ENCODE measurements at regions not wholly inside any gene's neighbourhood (a gene's known extent, or its start where the extent isn't known, plus 50 kb on each side); places are given as distances from the start of the nearest gene placed in this dataset.

GRCh38 chr14:87725318-87725717 is 267.7 kb downstream of the GALC start:
- Histone ChIP-seq H3K27ac (ENCODE audit: low read length) (no peak overlapping the region), H3K36me3 (ENCODE audit: control insufficient read depth in 1 of 2, insufficient read depth in 2 of 2, low read length in 2 of 2) (no peaks in the 10 kb centered on the region), H3K27me3 (ENCODE audit: low read depth, low read length) (no peaks in the 10 kb centered on the region), H3K9me3 (ENCODE audit: control insufficient read depth in 1 of 2, low read length in 2 of 2) (no peaks in the 10 kb centered on the region), H3K4me3 (ENCODE audit: low read depth in 1 of 2, low read length in 2 of 2) (no peak overlapping the region), H3K4me1 (ENCODE audit: control insufficient read depth in 1 of 2, insufficient read depth in 2 of 2, low read length in 2 of 2) (no peaks in the 10 kb centered on the region)

GRCh38 chr14:87712396-87713090 is 280.4 kb downstream of the GALC start:
- H3K4me1 ChIP-seq (ENCODE audit: control insufficient read depth in 1 of 2, insufficient read depth in 2 of 2, low read length in 2 of 2): no peaks in the 10 kb centered on the region
- no peak overlapping the region for H3K27ac ChIP-seq (ENCODE audit: low read length)
- no peaks in the 10 kb centered on the region for H3K36me3 ChIP-seq (ENCODE audit: control insufficient read depth in 1 of 2, insufficient read depth in 2 of 2, low read length in 2 of 2)
- no peaks in the 10 kb centered on the region for H3K9me3 ChIP-seq (ENCODE audit: control insufficient read depth in 1 of 2, low read length in 2 of 2)
- H3K4me3 ChIP-seq (ENCODE audit: low read depth in 1 of 2, low read length in 2 of 2): no peak overlapping the region
- H3K27me3 ChIP-seq (ENCODE audit: low read depth, low read length): no peaks in the 10 kb centered on the region

GRCh38 chr14:87705439-87705896 is 287.5 kb downstream of the GALC start:
- Histone ChIP-seq H3K36me3 (ENCODE audit: control insufficient read depth in 1 of 2, insufficient read depth in 2 of 2, low read length in 2 of 2) (no peaks in the 10 kb centered on the region), H3K4me1 (ENCODE audit: control insufficient read depth in 1 of 2, insufficient read depth in 2 of 2, low read length in 2 of 2) (no peaks in the 10 kb centered on the region), H3K9me3 (ENCODE audit: control insufficient read depth in 1 of 2, low read length in 2 of 2) (no peaks in the 10 kb centered on the region), H3K27ac (ENCODE audit: low read length) (no peak overlapping the region), H3K4me3 (ENCODE audit: low read depth in 1 of 2, low read length in 2 of 2) (no peak overlapping the region), H3K27me3 (ENCODE audit: low read depth, low read length) (no peaks in the 10 kb centered on the region)

GRCh38 chr14:87698481-87698880 is 294.5 kb downstream of the GALC start:
- no peak overlapping the region for H3K27ac ChIP-seq (ENCODE audit: low read length)

GRCh38 chr14:87696485-87696884 is 296.5 kb downstream of the GALC start:
- Histone ChIP-seq H3K27me3 (ENCODE audit: low read depth, low read length) (no peaks in the 10 kb centered on the region), H3K9me3 (ENCODE audit: control insufficient read depth in 1 of 2, low read length in 2 of 2) (no peaks in the 10 kb centered on the region), H3K4me3 (ENCODE audit: low read depth in 1 of 2, low read length in 2 of 2) (no peak overlapping the region), H3K4me1 (ENCODE audit: control insufficient read depth in 1 of 2, insufficient read depth in 2 of 2, low read length in 2 of 2) (no peaks in the 10 kb centered on the region), H3K27ac (ENCODE audit: low read length) (no peak overlapping the region), H3K36me3 (ENCODE audit: control insufficient read depth in 1 of 2, insufficient read depth in 2 of 2, low read length in 2 of 2) (no peaks in the 10 kb centered on the region)

More at GRCh38 chr14:87698481-87698880, 294.5 kb downstream of the GALC start:
- Histone ChIP-seq H3K36me3 (ENCODE audit: control insufficient read depth in 1 of 2, insufficient read depth in 2 of 2, low read length in 2 of 2) (no peaks in the 10 kb centered on the region), H3K4me1 (ENCODE audit: control insufficient read depth in 1 of 2, insufficient read depth in 2 of 2, low read length in 2 of 2) (no peaks in the 10 kb centered on the region), H3K27me3 (ENCODE audit: low read depth, low read length) (no peaks in the 10 kb centered on the region), H3K9me3 (ENCODE audit: control insufficient read depth in 1 of 2, low read length in 2 of 2) (no peaks in the 10 kb centered on the region), H3K4me3 (ENCODE audit: low read depth in 1 of 2, low read length in 2 of 2) (no peak overlapping the region)

- no peaks in the 10 kb centered on the region for H3K36me3 ChIP-seq (ENCODE audit: control insufficient read depth in 1 of 2, insufficient read depth in 2 of 2, low read length in 2 of 2)
- no peaks in the 10 kb centered on the region for H3K27me3 ChIP-seq (ENCODE audit: low read depth, low read length)
- H3K4me3 ChIP-seq (ENCODE audit: low read depth in 1 of 2, low read length in 2 of 2): no peak overlapping the region
- no peaks in the 10 kb centered on the region for H3K9me3 ChIP-seq (ENCODE audit: control insufficient read depth in 1 of 2, low read length in 2 of 2)
- peaks cover 0 to 5% of the 10 kb centered on the region in 2 donors for H3K4me1 ChIP-seq (ENCODE audit: control insufficient read depth in 1 of 2, insufficient read depth in 2 of 2, low read length in 2 of 2)
- no peak overlapping the region for H3K27ac ChIP-seq (ENCODE audit: low read length)
Measured at GRCh38 chr14:87691042-87691881, 301.7 kb downstream of the GALC start.

- H3K27me3 ChIP-seq (ENCODE audit: low read depth, low read length): no peaks in the 10 kb centered on the region
- no peaks in the 10 kb centered on the region for H3K36me3 ChIP-seq (ENCODE audit: control insufficient read depth in 1 of 2, insufficient read depth in 2 of 2, low read length in 2 of 2)
- no peak overlapping the region for H3K27ac ChIP-seq (ENCODE audit: low read length)
- no peaks in the 10 kb centered on the region for H3K9me3 ChIP-seq (ENCODE audit: control insufficient read depth in 1 of 2, low read length in 2 of 2)
- peaks cover 0 to 5% of the 10 kb centered on the region in 2 donors for H3K4me1 ChIP-seq (ENCODE audit: control insufficient read depth in 1 of 2, insufficient read depth in 2 of 2, low read length in 2 of 2)
- no peak overlapping the region for H3K4me3 ChIP-seq (ENCODE audit: low read depth in 1 of 2, low read length in 2 of 2)
Measured at GRCh38 chr14:87690076-87690613, 302.8 kb downstream of the GALC start.

- H3K27ac ChIP-seq (ENCODE audit: low read length): no peak overlapping the region
Measured at GRCh38 chr14:87688524-87688923, 304.5 kb downstream of the GALC start.

GRCh38 chr14:87687420-87687819 is 305.6 kb downstream of the GALC start:
- Histone ChIP-seq H3K4me1 (ENCODE audit: control insufficient read depth in 1 of 2, insufficient read depth in 2 of 2, low read length in 2 of 2) (peaks cover 0 to 5% of the 10 kb centered on the region in 2 donors), H3K4me3 (ENCODE audit: low read depth in 1 of 2, low read length in 2 of 2) (no peak overlapping the region), H3K36me3 (ENCODE audit: control insufficient read depth in 1 of 2, insufficient read depth in 2 of 2, low read length in 2 of 2) (no peaks in the 10 kb centered on the region), H3K27ac (ENCODE audit: low read length) (no peak overlapping the region), H3K9me3 (ENCODE audit: control insufficient read depth in 1 of 2, low read length in 2 of 2) (peaks cover 0 to 5% of the 10 kb centered on the region in 2 donors), H3K27me3 (ENCODE audit: low read depth, low read length) (no peaks in the 10 kb centered on the region)

More at GRCh38 chr14:87688524-87688923, 304.5 kb downstream of the GALC start:
- H3K36me3 ChIP-seq (ENCODE audit: control insufficient read depth in 1 of 2, insufficient read depth in 2 of 2, low read length in 2 of 2): no peaks in the 10 kb centered on the region
- H3K4me3 ChIP-seq (ENCODE audit: low read depth in 1 of 2, low read length in 2 of 2): no peak overlapping the region
- H3K27me3 ChIP-seq (ENCODE audit: low read depth, low read length): no peaks in the 10 kb centered on the region
- no peaks in the 10 kb centered on the region for H3K9me3 ChIP-seq (ENCODE audit: control insufficient read depth in 1 of 2, low read length in 2 of 2)
- peaks cover 0 to 5% of the 10 kb centered on the region in 2 donors for H3K4me1 ChIP-seq (ENCODE audit: control insufficient read depth in 1 of 2, insufficient read depth in 2 of 2, low read length in 2 of 2)

GRCh38 chr14:87686746-87687145 is 306.2 kb downstream of the GALC start:
- no peak overlapping the region for H3K4me3 ChIP-seq (ENCODE audit: low read depth in 1 of 2, low read length in 2 of 2)
- peaks cover 0 to 5% of the 10 kb centered on the region in 2 donors for H3K4me1 ChIP-seq (ENCODE audit: control insufficient read depth in 1 of 2, insufficient read depth in 2 of 2, low read length in 2 of 2)
- H3K36me3 ChIP-seq (ENCODE audit: control insufficient read depth in 1 of 2, insufficient read depth in 2 of 2, low read length in 2 of 2): no peaks in the 10 kb centered on the region
- peaks cover 0 to 5% of the 10 kb centered on the region in 2 donors for H3K9me3 ChIP-seq (ENCODE audit: control insufficient read depth in 1 of 2, low read length in 2 of 2)
- H3K27me3 ChIP-seq (ENCODE audit: low read depth, low read length): no peaks in the 10 kb centered on the region
- no peak overlapping the region for H3K27ac ChIP-seq (ENCODE audit: low read length)

GRCh38 chr14:87679866-87680265 is 313.1 kb downstream of the GALC start:
- no peak overlapping the region for H3K4me3 ChIP-seq (ENCODE audit: low read depth in 1 of 2, low read length in 2 of 2)
- no peaks in the 10 kb centered on the region for H3K27me3 ChIP-seq (ENCODE audit: low read depth, low read length)
- H3K4me1 ChIP-seq (ENCODE audit: control insufficient read depth in 1 of 2, insufficient read depth in 2 of 2, low read length in 2 of 2): no peaks in the 10 kb centered on the region
- no peaks in the 10 kb centered on the region for H3K36me3 ChIP-seq (ENCODE audit: control insufficient read depth in 1 of 2, insufficient read depth in 2 of 2, low read length in 2 of 2)
- peaks cover 0 to 5% of the 10 kb centered on the region in 2 donors for H3K9me3 ChIP-seq (ENCODE audit: control insufficient read depth in 1 of 2, low read length in 2 of 2)
- H3K27ac ChIP-seq (ENCODE audit: low read length): no peak overlapping the region

Measured in muscle layer of duodenum (tissue), 2 donors.